ENCODE measurements at regions not wholly inside any gene's neighbourhood (a gene's known extent, or its start where the extent isn't known, plus 50 kb on each side); places are given as distances from the start of the nearest gene placed in this dataset.

GRCh38 chr16:64203126-64203525, 918.7 kb downstream of the CDH11 start:
- DNase-seq (ENCODE audit: low read depth), result no peak
- H3K4me3 ChIP-seq (ENCODE audit: low read depth, low read length), result no peak overlapping the region
- no peak for TF ChIP-seq CTCF (conservative IDR thresholded peaks at IDR 0.05; ENCODE audit: low read depth, low read length)

GRCh38 chr16:64202571-64202970, 919.3 kb downstream of the CDH11 start:
- H3K4me3 ChIP-seq (ENCODE audit: low read depth, low read length), result no peak overlapping the region
- DNase-seq (ENCODE audit: low read depth), result no peak
- no peak for TF ChIP-seq CTCF (conservative IDR thresholded peaks at IDR 0.05; ENCODE audit: low read depth, low read length)

- no peak overlapping the region for H3K4me3 ChIP-seq (ENCODE audit: low read depth, low read length)
- no peak for DNase-seq (ENCODE audit: low read depth)
- TF ChIP-seq CTCF (conservative IDR thresholded peaks at IDR 0.05; ENCODE audit: low read depth, low read length), result no peak
Observed at GRCh38 chr16:64196444-64196843, 925.4 kb downstream of the CDH11 start.

GRCh38 chr16:64185954-64186353, 935.9 kb downstream of the CDH11 start:
- TF ChIP-seq CTCF (conservative IDR thresholded peaks at IDR 0.05; ENCODE audit: low read depth, low read length), result no peak
- no peak overlapping the region for H3K4me3 ChIP-seq (ENCODE audit: low read depth, low read length)
- no peak for DNase-seq (ENCODE audit: low read depth)

GRCh38 chr16:64184156-64184555, 937.7 kb downstream of the CDH11 start:
- no peak overlapping the region for H3K4me3 ChIP-seq (ENCODE audit: low read depth, low read length)
- DNase-seq (ENCODE audit: low read depth), result no peak
- TF ChIP-seq CTCF (conservative IDR thresholded peaks at IDR 0.05; ENCODE audit: low read depth, low read length), result no peak

GRCh38 chr16:64182985-64183384, 938.9 kb downstream of the CDH11 start:
- DNase-seq (ENCODE audit: low read depth), result no peak
- TF ChIP-seq CTCF (conservative IDR thresholded peaks at IDR 0.05; ENCODE audit: low read depth, low read length), result no peak
- no peak overlapping the region for H3K4me3 ChIP-seq (ENCODE audit: low read depth, low read length)

- no peak for DNase-seq (ENCODE audit: low read depth)
- no peak for TF ChIP-seq CTCF (conservative IDR thresholded peaks at IDR 0.05; ENCODE audit: low read depth, low read length)
- no peak overlapping the region for H3K4me3 ChIP-seq (ENCODE audit: low read depth, low read length)
Observed at GRCh38 chr16:64181271-64181925, 940.5 kb downstream of the CDH11 start.
